T-helper 2 cell treated with Interferon-gamma antibody and Interleukin-4, amounts not matched to agents 5 μg/mL and 100 μg/mL, for 36 hours (primary cell): ENCODE measurements at regions not wholly inside any gene's neighbourhood (a gene's known extent, or its start where the extent isn't known, plus 50 kb on each side); places are given as distances from the start of the nearest gene placed in this dataset.

ENCODE experiments used
- DNase-seq: peaks from one replicate; pipeline ENCODE4 v3.0.0; 2021; ENCODE audit warnings: low spot score
- H3K27ac Mint-ChIP-seq: one replicate; pipeline ENCODE4 v1.8.0; 2021; ENCODE audit warnings: mild to moderate bottlenecking, mixed read lengths
- H3K27me3 Mint-ChIP-seq: one replicate; pipeline ENCODE4 v1.8.0; 2021; ENCODE audit warnings: low read depth, mixed read lengths
- H3K36me3 Mint-ChIP-seq: one replicate; pipeline ENCODE4 v1.8.0; 2021; ENCODE audit warnings: low read depth, mixed read lengths
- H3K4me1 Mint-ChIP-seq: one replicate; pipeline ENCODE4 v1.8.0; 2021; ENCODE audit warnings: low read depth, mixed read lengths
- H3K4me3 Mint-ChIP-seq: one replicate; pipeline ENCODE4 v1.8.0; 2022; ENCODE audit warnings: mild to moderate bottlenecking, moderate library complexity, mixed read lengths
- H3K9me3 Mint-ChIP-seq: one replicate; pipeline ENCODE4 v1.8.0; 2021; ENCODE audit warnings: mixed read lengths

GRCh38 chr10:43026039-43026973, 50.6 kb upstream of the RET start:
- H3K9me3 Mint-ChIP-seq = no peaks in the 10 kb centered on the region
- H3K36me3 Mint-ChIP-seq = no peaks in the 10 kb centered on the region
- H3K27ac Mint-ChIP-seq = no peak overlapping the region
- H3K4me1 Mint-ChIP-seq = no peaks in the 10 kb centered on the region
- H3K27me3 Mint-ChIP-seq = peaks cover 2% of the 10 kb centered on the region
- H3K4me3 Mint-ChIP-seq = no peak overlapping the region
- DNase-seq = no peak
